ENCODE measurements at regions not wholly inside any gene's neighbourhood (a gene's known extent, or its start where the extent isn't known, plus 50 kb on each side); places are given as distances from the start of the nearest gene placed in this dataset.
"Not testable (repeated sequence)": the region's sequence is repeated elsewhere in the genome, so short reads cannot be mapped to it uniquely, and the experiment has no call there.

DNA sequence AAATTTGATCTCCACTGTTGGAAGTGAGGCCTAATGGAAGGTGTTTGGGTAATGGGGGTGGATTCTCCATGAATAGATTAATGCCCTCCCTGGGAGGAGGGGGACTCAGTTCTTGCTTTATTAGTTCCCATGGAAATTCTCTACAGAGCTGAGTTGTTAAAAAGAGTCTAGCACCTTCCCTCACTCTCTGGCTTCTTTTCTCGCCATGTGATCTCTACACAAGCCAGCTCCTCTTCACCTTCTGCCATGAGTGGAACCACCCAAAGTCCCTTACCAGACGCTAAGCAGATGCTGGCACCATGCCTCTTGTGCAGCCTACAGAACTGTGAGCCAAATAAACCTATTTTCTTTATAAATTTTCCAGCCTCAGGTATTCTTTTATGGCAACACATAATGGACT, 465.8 kb upstream of the ANO5 start:
- FAIRE-seq, result no peak
- ChIA-PET CTCF (interaction anchor here (0.5 kb wide), 1 partner anchor 259 kb away, joined by 3 read pairs; no protein-coding TSS in a partner anchor), POLR2A (no interaction called here)
- Histone ChIP-seq H3K4me1 (no peaks in the 10 kb centered on the region), H3K4me2 (no peak overlapping the region), H3K9me3 (no peaks in the 10 kb centered on the region), H3K27ac (no peak overlapping the region), H3K4me3 (no peak overlapping the region)
- ATAC-seq, result no peak
- TF ChIP-seq MAX (IDR thresholded peaks at IDR 0.05) (no peak), ZNF302 (CRISPR knock-in tag; IDR thresholded peaks at IDR 0.05) (no peak), TFCP2L1 (CRISPR knock-in tag; IDR thresholded peaks at IDR 0.05) (no peak), HOXB5 (CRISPR knock-in tag; IDR thresholded peaks at IDR 0.05) (no peak), HES2 (IDR thresholded peaks at IDR 0.05) (no peak), KDM5A (IDR thresholded peaks at IDR 0.05) (no peak), MAZ (IDR thresholded peaks at IDR 0.05; ENCODE audit: borderline replicate concordance, low read depth, low read length) (no peak)
- WGBS (ENCODE audit: missing lambda C conversion rate), result 8% methylated on average over 2 of the region's 2 CpGs
- DNase-seq (ENCODE audit: low read depth in 1 of 2, low spot score in 1 of 2), result no peak

DNA sequence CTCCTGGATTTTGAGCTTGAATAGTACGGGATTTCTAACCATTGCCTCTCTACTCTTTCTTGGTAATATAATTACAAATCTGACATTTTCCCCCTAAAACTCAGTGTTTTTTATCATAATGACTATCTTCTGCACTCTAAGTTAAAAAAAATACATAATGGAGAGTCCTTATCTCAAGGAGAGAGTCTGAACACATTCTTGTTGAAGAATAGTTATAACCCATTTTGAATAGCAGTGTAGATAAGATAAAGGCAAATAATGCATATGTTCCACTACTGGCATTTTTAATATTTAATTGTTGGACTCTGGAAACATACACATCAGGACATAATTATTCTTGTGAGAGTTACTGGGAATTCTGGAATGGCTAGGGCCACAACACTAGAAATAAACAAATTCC, 456.5 kb upstream of the ANO5 start:
- DNase-seq (ENCODE audit: low read depth in 1 of 2, low spot score in 1 of 2) (no peak), ATAC-seq (no peak), FAIRE-seq (no peak)
- H3K4me2 ChIP-seq, result no peak overlapping the region
- no peak overlapping the region for H3K4me3 ChIP-seq
- no peaks in the 10 kb centered on the region; the same call in 2 of the 3 replicates for H3K9me3 ChIP-seq
- no peaks in the 10 kb centered on the region for H3K4me1 ChIP-seq
- ChIA-PET POLR2A (no interaction called here), CTCF (no interaction called here)
- 6% methylated on average over 1 of the region's 1 CpG for WGBS (ENCODE audit: missing lambda C conversion rate)
- no peak overlapping the region for H3K27ac ChIP-seq
- TF ChIP-seq ZC3H11A (IDR thresholded peaks at IDR 0.05), result no peak
- TF ChIP-seq FOXS1 (CRISPR knock-in tag; IDR thresholded peaks at IDR 0.05), result no peak
- no peak for TF ChIP-seq ELK1 (IDR thresholded peaks at IDR 0.05; ENCODE audit: low read depth, low read length)
- TF ChIP-seq, protein P1, sequence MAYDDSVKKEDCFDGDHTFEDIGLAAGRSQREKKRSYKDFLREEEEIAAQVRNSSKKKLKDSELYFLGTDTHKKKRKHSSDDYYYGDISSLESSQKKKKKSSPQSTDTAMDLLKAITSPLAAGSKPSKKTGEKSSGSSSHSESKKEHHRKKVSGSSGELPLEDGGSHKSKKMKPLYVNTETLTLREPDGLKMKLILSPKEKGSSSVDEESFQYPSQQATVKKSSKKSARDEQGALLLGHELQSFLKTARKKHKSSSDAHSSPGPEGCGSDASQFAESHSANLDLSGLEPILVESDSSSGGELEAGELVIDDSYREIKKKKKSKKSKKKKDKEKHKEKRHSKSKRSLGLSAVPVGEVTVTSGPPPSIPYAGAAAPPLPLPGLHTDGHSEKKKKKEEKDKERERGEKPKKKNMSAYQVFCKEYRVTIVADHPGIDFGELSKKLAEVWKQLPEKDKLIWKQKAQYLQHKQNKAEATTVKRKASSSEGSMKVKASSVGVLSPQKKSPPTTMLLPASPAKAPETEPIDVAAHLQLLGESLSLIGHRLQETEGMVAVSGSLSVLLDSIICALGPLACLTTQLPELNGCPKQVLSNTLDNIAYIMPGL (CRISPR knock-in tag; IDR thresholded peaks at IDR 0.05; ENCODE audit: borderline replicate concordance), result no peak
- no peak for TF ChIP-seq PBX3 (IDR thresholded peaks at IDR 0.05)
- TF ChIP-seq EHF (CRISPR knock-in tag; IDR thresholded peaks at IDR 0.05), result no peak
- TF ChIP-seq ESRRA (IDR thresholded peaks at IDR 0.05; ENCODE audit: borderline replicate concordance, low read length), result no peak
- no peak for TF ChIP-seq CBX8 (IDR thresholded peaks at IDR 0.05)
- no peak for TF ChIP-seq MAZ (IDR thresholded peaks at IDR 0.05; ENCODE audit: borderline replicate concordance, low read depth, low read length)
- TF ChIP-seq, protein P2, sequence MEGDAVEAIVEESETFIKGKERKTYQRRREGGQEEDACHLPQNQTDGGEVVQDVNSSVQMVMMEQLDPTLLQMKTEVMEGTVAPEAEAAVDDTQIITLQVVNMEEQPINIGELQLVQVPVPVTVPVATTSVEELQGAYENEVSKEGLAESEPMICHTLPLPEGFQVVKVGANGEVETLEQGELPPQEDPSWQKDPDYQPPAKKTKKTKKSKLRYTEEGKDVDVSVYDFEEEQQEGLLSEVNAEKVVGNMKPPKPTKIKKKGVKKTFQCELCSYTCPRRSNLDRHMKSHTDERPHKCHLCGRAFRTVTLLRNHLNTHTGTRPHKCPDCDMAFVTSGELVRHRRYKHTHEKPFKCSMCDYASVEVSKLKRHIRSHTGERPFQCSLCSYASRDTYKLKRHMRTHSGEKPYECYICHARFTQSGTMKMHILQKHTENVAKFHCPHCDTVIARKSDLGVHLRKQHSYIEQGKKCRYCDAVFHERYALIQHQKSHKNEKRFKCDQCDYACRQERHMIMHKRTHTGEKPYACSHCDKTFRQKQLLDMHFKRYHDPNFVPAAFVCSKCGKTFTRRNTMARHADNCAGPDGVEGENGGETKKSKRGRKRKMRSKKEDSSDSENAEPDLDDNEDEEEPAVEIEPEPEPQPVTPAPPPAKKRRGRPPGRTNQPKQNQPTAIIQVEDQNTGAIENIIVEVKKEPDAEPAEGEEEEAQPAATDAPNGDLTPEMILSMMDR (IDR thresholded peaks at IDR 0.05), result no peak
- no peak for TF ChIP-seq PHF8 (IDR thresholded peaks at IDR 0.05; ENCODE audit: borderline replicate concordance, low read depth)
- no peak for TF ChIP-seq FOSL2 (IDR thresholded peaks at IDR 0.05)
- TF ChIP-seq FOSL2 (CRISPR knock-in tag; IDR thresholded peaks at IDR 0.05), result no peak

DNA sequence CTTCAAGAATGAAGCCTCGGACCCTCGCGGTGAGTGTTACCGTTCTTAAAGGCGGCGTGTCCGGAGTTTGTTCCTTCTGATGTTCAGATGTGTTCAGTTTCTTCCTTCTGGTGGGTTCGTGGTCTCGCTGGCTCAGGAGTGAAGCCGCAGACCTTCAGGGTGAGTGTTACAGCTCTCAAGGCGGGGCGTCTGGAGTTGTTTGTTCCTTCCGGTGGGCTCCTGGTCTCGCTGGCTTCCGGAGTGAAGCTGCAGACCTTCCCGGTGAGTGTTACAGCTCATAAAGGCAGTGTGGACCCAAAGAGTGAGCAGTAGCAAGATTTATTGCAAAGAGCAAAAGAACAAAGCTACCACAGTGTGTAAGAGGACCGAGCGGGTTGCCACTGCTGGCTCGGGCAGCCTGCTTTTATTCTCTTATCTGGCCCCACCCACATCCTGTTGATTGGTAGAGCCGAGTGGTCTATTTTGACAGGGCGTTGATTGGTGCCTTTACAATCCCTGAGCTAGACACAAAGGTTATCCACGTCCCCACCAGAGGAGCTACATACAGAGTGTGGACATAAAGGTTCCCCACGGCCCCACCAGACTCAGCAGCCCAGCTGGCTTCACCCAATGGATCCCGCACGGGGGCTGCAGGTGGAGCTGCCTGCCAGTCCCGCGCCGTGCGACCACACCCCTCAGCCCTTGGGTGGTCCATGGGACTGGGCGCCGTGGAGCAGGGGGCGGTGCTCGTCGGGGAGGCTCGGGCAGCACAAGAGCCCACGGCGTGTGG, 440.2 kb upstream of the ANO5 start:
- H3K9me3 ChIP-seq; H3K27ac ChIP-seq; POLR2A ChIA-PET; H3K4me3 ChIP-seq; FAIRE-seq; H3K4me2 ChIP-seq; H3K4me1 ChIP-seq; DNase-seq (ENCODE audit: low read depth in 1 of 2, low spot score in 1 of 2); CTCF ChIA-PET; ATAC-seq: not testable (repeated sequence)
- 42% methylated on average over 23 of the region's 37 CpGs for WGBS (ENCODE audit: missing lambda C conversion rate)

GRCh38 chr11:21753244-21753767, 439.6 kb upstream of the ANO5 start:
- 61% methylated on average over 8 of the region's 37 CpGs for WGBS (ENCODE audit: missing lambda C conversion rate)
- H3K9me3 ChIP-seq; H3K4me1 ChIP-seq; H3K4me2 ChIP-seq; POLR2A ChIA-PET; H3K4me3 ChIP-seq; DNase-seq (ENCODE audit: low read depth in 1 of 2, low spot score in 1 of 2); FAIRE-seq; CTCF ChIA-PET; ATAC-seq; H3K27ac ChIP-seq: not testable (repeated sequence)

Data from A549 (cell line).